ENCODE measurements at regions not wholly inside any gene's neighbourhood (a gene's known extent, or its start where the extent isn't known, plus 50 kb on each side); places are given as distances from the start of the nearest gene placed in this dataset.

- Histone ChIP-seq H3K4me1 (peaks cover 15% of the 10 kb centered on the region), H3K4me2 (no peak overlapping the region), H3K27me3 (no peaks in the 10 kb centered on the region), H3K36me3 (no peaks in the 10 kb centered on the region), H3K4me3 (no peak overlapping the region), H3K9ac (no peak overlapping the region), H3K9me3 (no peaks in the 10 kb centered on the region), H3K27ac (no peak overlapping the region), H4K20me1 (no peaks in the 10 kb centered on the region)
- no peak for TF ChIP-seq Cebpa-rat (IDR thresholded peaks at IDR 0.05)
These were observed 299.9 kb upstream of the HABP2 start for GRCh38 chr10:113252650-113253618.

- no peaks in the 10 kb centered on the region for H3K9me3 ChIP-seq
- H3K27me3 ChIP-seq = no peaks in the 10 kb centered on the region
- H3K4me3 ChIP-seq = no peak overlapping the region
- no peak overlapping the region; the same call in 1 of the 2 replicates for H3K27ac ChIP-seq
- no peaks in the 10 kb centered on the region for H4K20me1 ChIP-seq
- peaks cover 69% of the 10 kb centered on the region for H3K4me1 ChIP-seq
- H3K4me2 ChIP-seq = peak overlapping the region; percentile 86
- no peaks in the 10 kb centered on the region for H3K36me3 ChIP-seq
- TF ChIP-seq Cebpa-rat (IDR thresholded peaks at IDR 0.05) = no peak
- H3K9ac ChIP-seq = no peak overlapping the region
These were observed 293.2 kb upstream of the HABP2 start for GRCh38 chr10:113259576-113260226.

DNA sequence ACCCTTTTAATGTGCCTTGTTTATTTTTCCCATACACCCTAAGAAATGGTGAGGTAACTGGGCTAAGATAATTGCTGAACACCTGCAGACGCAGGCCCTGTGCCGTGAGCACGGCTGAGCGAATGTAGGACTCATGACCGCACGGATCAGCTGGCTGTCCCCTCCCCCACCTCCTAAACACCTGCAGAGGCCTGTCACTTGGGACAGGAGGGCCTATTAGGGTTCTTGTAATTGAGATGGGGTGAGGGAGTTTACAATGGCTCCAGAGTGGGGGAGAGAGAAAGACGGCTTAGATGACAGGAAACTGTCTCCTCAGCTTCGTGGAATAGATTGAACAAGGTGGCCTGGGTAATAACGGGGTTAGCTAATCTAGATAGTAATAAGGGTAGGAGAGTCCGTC, 291.7 kb upstream of the HABP2 start:
- no peaks in the 10 kb centered on the region for H3K36me3 ChIP-seq
- no peaks in the 10 kb centered on the region for H3K27me3 ChIP-seq
- H3K4me2 ChIP-seq = peak overlapping the region; percentile 86

DNA sequence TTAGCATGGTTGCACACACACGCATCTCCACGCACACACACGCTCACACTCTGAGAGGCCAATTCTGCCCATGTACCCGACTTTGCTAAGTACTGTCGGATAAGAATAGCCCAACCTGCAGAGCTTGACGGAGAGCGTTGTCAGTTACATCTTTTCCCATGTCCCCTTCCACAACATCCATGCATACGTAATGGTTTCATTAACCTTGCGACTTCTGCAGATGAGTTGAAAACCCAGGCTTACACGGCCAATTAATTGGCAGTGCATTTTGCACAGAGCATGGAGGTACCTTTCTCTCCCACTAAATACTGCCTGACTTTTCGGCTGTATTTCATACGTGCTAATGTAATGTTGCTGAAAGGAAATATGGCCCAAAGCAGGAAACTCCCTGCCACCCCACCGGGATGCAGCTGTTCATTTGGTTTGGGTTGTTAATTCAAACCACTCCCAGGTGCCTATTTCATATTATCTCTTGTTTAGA, 291.2 kb upstream of the HABP2 start:
- no peak for TF ChIP-seq Cebpa-rat (IDR thresholded peaks at IDR 0.05)
- Histone ChIP-seq H3K27ac (peak overlapping the region; percentile 33), H3K9me3 (no peaks in the 10 kb centered on the region), H4K20me1 (no peaks in the 10 kb centered on the region), H3K27me3 (no peaks in the 10 kb centered on the region), H3K4me2 (peak overlapping the region; percentile 86), H3K4me3 (peak overlapping the region; percentile 9; the same call in 1 of the 2 replicates), H3K36me3 (no peaks in the 10 kb centered on the region), H3K4me1 (peaks cover 79% of the 10 kb centered on the region), H3K9ac (peak overlapping the region; percentile 32; the same call in 1 of the 2 replicates)

More for the DNA sequence above, 291.7 kb upstream of the HABP2 start:
- Histone ChIP-seq H4K20me1 (no peaks in the 10 kb centered on the region), H3K4me3 (peak overlapping the region; percentile 9; the same call in 1 of the 2 replicates), H3K4me1 (peaks cover 74% of the 10 kb centered on the region), H3K9ac (peak overlapping the region; percentile 32; the same call in 1 of the 2 replicates), H3K9me3 (no peaks in the 10 kb centered on the region), H3K27ac (peak overlapping the region; percentile 33)
- no peak for TF ChIP-seq Cebpa-rat (IDR thresholded peaks at IDR 0.05)

- H3K4me3 ChIP-seq = no peak overlapping the region
- no peak for TF ChIP-seq Cebpa-rat (IDR thresholded peaks at IDR 0.05)
- H4K20me1 ChIP-seq = no peaks in the 10 kb centered on the region
- H3K4me2 ChIP-seq = peak overlapping the region; percentile 86
- no peaks in the 10 kb centered on the region for H3K9me3 ChIP-seq
- H3K9ac ChIP-seq = no peak overlapping the region
- H3K36me3 ChIP-seq = no peaks in the 10 kb centered on the region
- no peaks in the 10 kb centered on the region for H3K27me3 ChIP-seq
- peak overlapping the region; percentile 33 for H3K27ac ChIP-seq
- H3K4me1 ChIP-seq = peaks cover 74% of the 10 kb centered on the region
These were observed 289.8 kb upstream of the HABP2 start for GRCh38 chr10:113263056-113263455.

DNA sequence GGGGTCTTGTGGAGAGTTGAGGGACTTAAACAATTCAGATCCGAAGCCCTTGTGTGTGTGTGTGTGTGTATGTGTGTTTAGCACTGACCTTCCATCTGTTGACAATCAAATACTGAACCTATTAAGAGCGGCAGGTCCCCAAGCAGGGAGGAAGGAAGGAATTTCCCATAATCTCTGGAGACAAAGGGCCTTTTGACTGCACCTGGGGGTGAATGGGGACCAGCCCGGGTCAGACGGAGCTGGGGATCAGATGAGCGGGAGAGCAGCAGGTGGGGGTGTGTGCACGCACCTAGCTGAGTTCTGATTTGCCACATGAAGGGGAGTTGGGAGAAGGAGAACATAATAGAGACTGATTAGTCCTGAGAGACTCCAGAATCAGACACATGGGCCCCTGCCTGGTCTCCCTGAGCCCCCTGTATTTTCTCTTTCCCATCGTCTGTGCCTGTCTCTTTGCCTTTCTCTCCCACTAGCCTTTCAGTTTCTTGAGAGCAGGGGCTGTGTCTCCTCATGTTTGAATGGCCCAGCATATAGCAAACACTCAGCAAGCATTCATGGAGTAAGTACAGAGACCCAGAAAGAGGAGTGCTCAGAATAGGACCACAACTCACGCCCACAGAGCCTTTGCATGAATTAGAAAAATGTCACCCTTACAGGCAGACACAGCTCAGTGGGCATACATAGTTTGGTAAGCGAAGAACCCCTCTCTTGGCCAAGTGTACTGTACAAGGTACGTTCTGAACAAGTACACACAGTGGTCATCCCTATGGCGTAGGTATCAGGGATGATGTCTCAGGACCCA, 288.3 kb upstream of the HABP2 start:
- Histone ChIP-seq H3K4me1 (peaks cover 72% of the 10 kb centered on the region), H3K4me3 (no peak overlapping the region), H3K27ac (no peak overlapping the region), H3K9ac (no peak overlapping the region), H4K20me1 (no peaks in the 10 kb centered on the region), H3K9me3 (no peaks in the 10 kb centered on the region), H3K4me2 (peak overlapping the region; percentile 86), H3K27me3 (no peaks in the 10 kb centered on the region), H3K36me3 (no peaks in the 10 kb centered on the region)
- TF ChIP-seq Cebpa-rat (IDR thresholded peaks at IDR 0.05) = no peak

- no peaks in the 10 kb centered on the region for H3K9me3 ChIP-seq
- no peak overlapping the region for H3K9ac ChIP-seq
- no peaks in the 10 kb centered on the region for H3K27me3 ChIP-seq
- no peaks in the 10 kb centered on the region for H4K20me1 ChIP-seq
- H3K27ac ChIP-seq = no peak overlapping the region
- peaks cover 56% of the 10 kb centered on the region for H3K4me1 ChIP-seq
- H3K4me3 ChIP-seq = no peak overlapping the region
- no peaks in the 10 kb centered on the region for H3K36me3 ChIP-seq
- peak overlapping the region; percentile 86 for H3K4me2 ChIP-seq
- no peak for TF ChIP-seq Cebpa-rat (IDR thresholded peaks at IDR 0.05)
These were observed 286.7 kb upstream of the HABP2 start for GRCh38 chr10:113266147-113266546.

GRCh38 chr10:113267619-113268562, 285.0 kb upstream of the HABP2 start:
- Histone ChIP-seq H3K27ac (no peak overlapping the region), H3K4me3 (no peak overlapping the region), H4K20me1 (no peaks in the 10 kb centered on the region), H3K36me3 (no peaks in the 10 kb centered on the region), H3K4me1 (peaks cover 45% of the 10 kb centered on the region), H3K4me2 (no peak overlapping the region), H3K27me3 (no peaks in the 10 kb centered on the region), H3K9me3 (no peaks in the 10 kb centered on the region), H3K9ac (no peak overlapping the region)
- TF ChIP-seq Cebpa-rat (IDR thresholded peaks at IDR 0.05) = no peak

All from BLaER1 (cell line).